CD4-positive, CD25-positive, alpha-beta regulatory T cell (primary cell): ENCODE measurements at regions not wholly inside any gene's neighbourhood (a gene's known extent, or its start where the extent isn't known, plus 50 kb on each side); places are given as distances from the start of the nearest gene placed in this dataset.
"Not testable (repeated sequence)": the region's sequence is repeated elsewhere in the genome, so short reads cannot be mapped to it uniquely, and the experiment has no call there.

ENCODE experiments used
- ATAC-seq, 2 donors: fragments of 150-1000 bp; cut with Tn5 transposase; one replicate each; pipeline ENCODE4 v1.10.0; 2021; ENCODE audit warnings: low read depth in 2 of 2, moderate number of reproducible peaks in 2 of 2, moderate library complexity in 1 of 2
- DNase-seq, 3 donors: peaks; one replicate each; pipeline versions ENCODE4 v3.0.0 to v3.0.0-alpha.2; 2012 to 2022; ENCODE audit warnings: mixed read lengths in 1 of 3
- H3K27ac ChIP-seq: one replicate; pipeline ENCODE4 v1.7.0; 2013; ENCODE audit warnings: mild to moderate bottlenecking, low read length; ENCODE audit not compliant: insufficient read depth, poor library complexity, severe bottlenecking
- H3K27me3 ChIP-seq: one replicate; pipeline ENCODE4 v1.7.0; 2013; ENCODE audit warnings: low read length; ENCODE audit not compliant: control insufficient read depth, insufficient read depth
- H3K36me3 ChIP-seq: one replicate; pipeline ENCODE4 v1.7.0; 2013; ENCODE audit warnings: mild to moderate bottlenecking, low read length, moderate library complexity; ENCODE audit not compliant: control insufficient read depth, insufficient read depth
- H3K4me1 ChIP-seq: 2 replicates; pipeline ENCODE4 v1.7.0; 2013; ENCODE audit warnings: mild to moderate bottlenecking, low read length; ENCODE audit not compliant: insufficient read depth, control insufficient read depth, poor library complexity, severe bottlenecking
- H3K4me3 ChIP-seq: one replicate; pipeline ENCODE4 v1.7.0; 2013; ENCODE audit warnings: low read depth, mild to moderate bottlenecking, low read length, moderate library complexity
- H3K9me3 ChIP-seq, 2 experiments: 1 replicate in 1 of 2; 2 replicates in 1 of 2; pipeline ENCODE4 v1.7.0; 2013; ENCODE audit warnings: low read length in 2 of 2, mild to moderate bottlenecking in 1 of 2, moderate library complexity in 1 of 2; ENCODE audit not compliant: control insufficient read depth in 2 of 2
- H3K27ac Mint-ChIP-seq, 3 donors: one replicate each; pipeline ENCODE4 v1.8.0; 2020 to 2022; ENCODE audit warnings: mild to moderate bottlenecking in 3 of 3, mixed read lengths in 3 of 3, moderate library complexity in 2 of 3
- H3K27me3 Mint-ChIP-seq: one replicate; pipeline ENCODE4 v1.8.0; 2022; ENCODE audit warnings: mild to moderate bottlenecking, mixed read lengths
- H3K36me3 Mint-ChIP-seq: one replicate; pipeline ENCODE4 v1.8.0; 2020; ENCODE audit warnings: mixed read lengths
- H3K4me1 Mint-ChIP-seq, 4 donors: one replicate each; pipeline ENCODE4 v1.8.0; 2020 to 2022; ENCODE audit warnings: mixed read lengths in 4 of 4, mild to moderate bottlenecking in 1 of 4
- H3K4me3 Mint-ChIP-seq, 4 donors: one replicate each; pipeline ENCODE4 v1.8.0; 2020 to 2022; ENCODE audit warnings: mild to moderate bottlenecking in 4 of 4, mixed read lengths in 4 of 4, moderate library complexity in 3 of 4
- H3K9me3 Mint-ChIP-seq, 7 donors: one replicate each; pipeline ENCODE4 v1.8.0; 2020 to 2022; ENCODE audit warnings: mixed read lengths in 7 of 7, mild to moderate bottlenecking in 3 of 7, moderate library complexity in 2 of 7

DNA sequence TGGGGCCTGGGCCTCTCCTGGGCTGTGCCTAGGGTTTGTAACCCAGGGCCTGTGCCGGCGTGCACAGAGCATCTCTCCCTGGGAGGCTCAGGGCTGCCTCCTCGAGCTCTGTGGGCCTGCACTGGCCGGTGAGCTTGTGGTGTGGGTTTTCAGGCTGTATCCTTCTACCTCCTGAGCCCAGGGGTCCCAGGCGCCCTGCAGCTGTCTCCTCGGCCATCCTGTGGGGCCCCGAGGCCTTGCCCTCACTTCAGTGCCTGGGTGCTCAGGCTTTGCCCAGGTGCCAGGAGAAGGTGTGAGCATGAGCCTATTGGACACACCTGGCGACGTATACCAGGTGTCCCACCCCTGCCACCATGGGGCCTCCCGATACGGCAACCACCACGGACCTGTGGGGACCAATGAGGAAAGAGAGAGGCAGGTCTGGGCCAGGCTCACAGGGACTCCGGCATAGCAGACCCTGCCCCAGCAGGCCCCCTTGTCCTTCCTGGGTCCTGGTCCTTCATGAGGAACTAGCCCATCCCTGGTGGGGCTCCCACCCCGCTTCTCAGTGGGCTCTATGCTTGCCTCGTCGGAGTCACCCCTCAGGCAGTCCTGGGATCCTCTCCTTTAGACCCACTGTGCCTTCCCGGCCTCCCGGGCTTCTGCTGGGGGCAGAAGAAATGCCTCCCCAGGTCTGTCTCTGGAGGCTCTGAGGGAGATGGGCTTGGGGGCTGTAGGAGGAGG is 400.2 kb downstream of the TMEM121 start:
- no peaks in the 10 kb centered on the region for H3K27me3 ChIP-seq
- Mint-ChIP-seq H3K4me3 (no peak overlapping the region), H3K27ac (no peak overlapping the region), H3K27me3 (peaks cover 8% of the 10 kb centered on the region), H3K36me3 (no peaks in the 10 kb centered on the region), H3K9me3 (peaks cover 0 to 5% (median 3%) of the 10 kb centered on the region in 7 donors), H3K4me1 (no peaks in the 10 kb centered on the region)
- H3K4me3 ChIP-seq = no peak overlapping the region
- no peaks in the 10 kb centered on the region for H3K9me3 ChIP-seq
- no peaks in the 10 kb centered on the region for H3K36me3 ChIP-seq
- no peaks in the 10 kb centered on the region for H3K4me1 ChIP-seq
- no peak for DNase-seq
- H3K27ac ChIP-seq = no peak overlapping the region
- ATAC-seq = no peak

DNA sequence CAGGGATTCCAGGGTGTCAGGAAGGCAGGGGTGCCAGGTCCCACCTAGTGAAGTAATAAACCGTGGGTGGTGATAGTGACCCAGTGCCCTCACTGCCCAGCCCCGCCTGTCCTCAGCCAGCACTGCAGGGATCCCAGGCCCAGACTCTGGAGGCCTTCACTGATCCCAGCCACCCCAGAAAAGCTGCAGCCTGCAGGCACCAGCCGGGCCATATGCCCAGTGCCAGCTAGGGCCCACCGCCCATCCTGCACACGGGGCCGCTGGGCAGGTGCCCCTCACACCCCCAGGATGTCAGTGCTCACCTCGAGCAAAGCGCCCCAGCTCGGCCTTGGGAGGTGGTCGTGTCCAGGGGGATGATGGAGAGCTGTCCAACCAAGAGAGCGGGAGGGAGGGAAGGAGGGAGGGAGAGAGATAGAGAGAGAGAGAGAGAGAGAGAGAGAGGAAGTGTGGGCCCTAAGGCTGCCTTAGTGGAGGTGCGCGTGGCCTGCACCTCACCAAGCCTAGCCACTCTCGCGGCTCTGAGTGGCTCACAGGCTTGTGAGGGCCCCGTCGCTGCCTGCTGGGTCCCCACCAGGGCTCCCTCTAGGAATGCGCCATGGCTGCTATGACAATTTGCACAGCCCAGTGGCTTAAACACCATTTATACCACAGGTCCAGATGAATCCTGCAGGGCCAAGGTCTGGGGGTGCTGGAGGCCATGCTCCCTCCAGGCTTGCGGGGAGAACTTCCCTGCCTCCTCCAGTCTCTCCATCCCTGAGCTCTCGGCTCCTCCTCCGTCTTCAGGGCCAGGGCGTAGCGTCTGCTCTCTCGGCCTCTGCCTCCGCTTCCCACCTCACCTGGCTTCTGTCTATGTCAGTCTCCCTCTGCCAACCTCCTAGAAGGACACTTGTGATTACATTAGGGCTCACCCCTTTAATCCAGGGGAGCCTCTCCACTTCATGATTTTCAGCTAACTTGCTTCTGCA is 401.0 kb downstream of the TMEM121 start:
- Histone ChIP-seq H3K9me3 (no peaks in the 10 kb centered on the region), H3K36me3 (no peaks in the 10 kb centered on the region), H3K27me3 (peaks cover 6% of the 10 kb centered on the region), H3K27ac (no peak overlapping the region), H3K4me3 (no peak overlapping the region), H3K4me1 (no peaks in the 10 kb centered on the region)
- Mint-ChIP-seq H3K4me1 (peaks cover 0 to 2% (median 0%) of the 10 kb centered on the region in 4 donors), H3K36me3 (no peaks in the 10 kb centered on the region), H3K9me3 (peaks cover 0 to 4% (median 0%) of the 10 kb centered on the region in 7 donors), H3K27me3 (peaks cover 8% of the 10 kb centered on the region), H3K27ac (no peak overlapping the region), H3K4me3 (no peak overlapping the region)
- no peak for ATAC-seq
- DNase-seq = no peak

DNA sequence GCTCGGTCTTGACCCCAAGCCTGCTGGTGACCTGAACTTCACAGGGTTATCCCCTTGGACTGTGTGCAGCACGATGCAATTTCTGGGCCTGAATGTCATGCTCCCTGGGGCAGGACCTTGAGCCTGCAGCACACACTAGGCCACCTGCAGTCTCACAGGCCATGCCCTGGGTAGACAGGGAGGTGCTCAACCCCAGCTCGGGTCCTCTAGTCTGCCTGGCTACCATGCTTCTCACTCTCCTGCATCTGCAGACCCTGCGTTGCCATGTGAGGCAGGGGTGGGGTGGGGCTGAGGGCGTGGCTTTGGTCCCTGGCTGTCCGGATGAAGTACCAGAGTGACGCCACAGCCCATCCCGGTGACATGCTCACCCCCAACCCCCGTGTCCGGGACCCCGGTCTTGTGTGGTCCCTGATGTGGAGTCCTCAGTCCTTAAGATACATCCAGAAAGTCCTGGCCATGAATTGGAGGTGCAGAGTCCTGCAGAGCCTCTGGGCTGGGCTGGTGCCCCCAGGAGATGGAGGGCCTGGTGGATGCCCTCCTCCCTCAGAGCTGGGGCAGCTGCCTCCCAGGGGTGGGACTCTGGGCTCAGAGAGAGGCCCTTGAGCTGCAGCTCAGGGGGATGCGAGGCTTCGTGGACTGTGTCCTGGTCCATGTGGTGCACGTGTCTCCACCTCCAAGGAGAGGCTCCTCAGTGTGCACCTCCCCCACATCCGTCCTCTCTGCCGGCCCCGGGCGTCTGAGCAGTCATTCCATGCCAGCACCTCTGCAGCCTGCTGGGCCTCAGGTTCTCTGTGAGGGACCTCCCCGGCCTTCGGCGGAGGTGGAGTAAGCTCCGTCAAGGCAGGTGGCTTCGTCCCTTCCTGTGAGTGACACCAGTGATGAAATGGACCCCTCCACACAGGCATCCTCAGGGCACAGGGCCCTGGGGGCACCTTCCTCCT is 402.1 kb downstream of the TMEM121 start:
- not testable (repeated sequence) for H3K4me1 Mint-ChIP-seq, H3K27ac Mint-ChIP-seq, H3K9me3 Mint-ChIP-seq, H3K4me3 Mint-ChIP-seq, H3K27me3 ChIP-seq, H3K9me3 ChIP-seq, H3K36me3 ChIP-seq, DNase-seq, H3K4me3 ChIP-seq, H3K4me1 ChIP-seq, H3K36me3 Mint-ChIP-seq, ATAC-seq, H3K27ac ChIP-seq
- H3K27me3 Mint-ChIP-seq = peaks cover 11% of the 10 kb centered on the region

DNA sequence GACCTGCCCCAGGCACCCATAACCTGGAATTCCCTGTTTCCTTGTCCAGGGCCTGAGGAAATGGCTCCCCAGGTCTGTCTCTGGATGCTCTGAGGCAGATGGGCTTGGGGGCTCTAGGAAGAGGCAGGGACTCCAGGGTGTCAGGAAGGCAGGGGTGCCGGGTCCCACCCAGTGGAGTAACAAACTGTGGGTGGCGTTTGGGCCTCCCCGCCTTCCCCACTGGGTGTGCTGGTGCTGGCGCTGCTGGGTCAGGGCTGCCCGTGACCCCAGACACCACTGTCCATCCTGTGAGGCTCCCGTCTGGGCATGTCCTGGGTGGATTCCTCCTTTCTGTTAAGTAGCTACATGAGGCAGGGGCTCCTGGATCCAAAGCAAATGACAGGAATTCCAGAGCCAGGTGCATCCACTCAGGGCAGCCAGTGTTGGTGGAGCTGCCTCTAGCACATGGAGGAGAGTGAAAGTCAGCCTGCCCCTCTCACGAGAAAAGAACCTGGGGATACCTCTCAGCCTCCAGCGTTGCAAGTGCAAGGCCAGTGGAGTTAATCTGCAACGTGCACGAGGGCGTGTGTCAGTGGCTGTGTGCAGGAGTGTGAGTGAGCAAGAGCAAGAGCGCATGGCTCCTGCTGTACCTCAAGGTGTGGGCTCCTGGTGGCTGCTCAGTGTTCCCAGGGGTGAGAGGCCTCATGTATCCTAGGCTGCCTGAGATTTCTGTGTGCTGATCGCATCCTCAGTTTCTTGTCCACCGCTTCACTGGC is 403.1 kb downstream of the TMEM121 start:
- Mint-ChIP-seq H3K4me3 (no peak overlapping the region), H3K4me1 (peaks cover 0 to 2% (median 0%) of the 10 kb centered on the region in 4 donors), H3K9me3 (peaks cover 0 to 8% (median 0%) of the 10 kb centered on the region in 7 donors), H3K27me3 (peaks cover 17% of the 10 kb centered on the region), H3K36me3 (no peaks in the 10 kb centered on the region), H3K27ac (no peak overlapping the region)
- Histone ChIP-seq H3K27ac (no peak overlapping the region), H3K4me1 (no peaks in the 10 kb centered on the region), H3K9me3 (no peaks in the 10 kb centered on the region), H3K4me3 (no peak overlapping the region), H3K36me3 (no peaks in the 10 kb centered on the region), H3K27me3 (peaks cover 6% of the 10 kb centered on the region)
- ATAC-seq (no peak), DNase-seq (no peak)

DNA sequence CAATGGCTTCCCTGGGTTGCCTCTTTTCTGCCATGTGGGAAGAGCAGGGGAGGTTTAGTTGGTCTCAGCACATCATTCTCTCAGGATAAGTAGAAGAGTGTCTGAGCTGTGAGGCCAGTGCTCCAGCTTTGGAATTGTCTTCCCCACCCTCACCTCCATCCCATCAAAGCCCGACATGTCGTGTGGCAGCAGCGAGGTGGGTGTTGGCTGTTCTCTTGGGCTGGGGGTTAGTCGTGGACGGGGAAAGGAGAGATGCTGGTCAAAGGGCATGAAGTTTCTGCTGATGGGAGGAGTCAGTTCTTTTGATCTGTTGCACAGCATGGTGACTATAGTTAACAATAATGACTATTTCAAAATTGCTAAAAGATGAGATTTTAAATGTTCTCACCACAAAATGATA is 404.2 kb downstream of the TMEM121 start:
- ATAC-seq (no peak), DNase-seq (no peak)
- H3K27me3 ChIP-seq = peaks cover 13% of the 10 kb centered on the region
- no peaks in the 10 kb centered on the region for H3K4me1 ChIP-seq
- Mint-ChIP-seq H3K9me3 (peaks cover 0 to 12% (median 6%) of the 10 kb centered on the region in 7 donors), H3K27me3 (peaks cover 26% of the 10 kb centered on the region), H3K4me3 (no peak overlapping the region), H3K27ac (peak overlapping the region in 2 of 3 donors; percentile 9 to 69), H3K36me3 (no peaks in the 10 kb centered on the region), H3K4me1 (peaks cover 0 to 2% (median 0%) of the 10 kb centered on the region in 4 donors)
- H3K4me3 ChIP-seq = no peak overlapping the region
- H3K27ac ChIP-seq = no peak overlapping the region
- H3K9me3 ChIP-seq = peaks cover 0 to 9% of the 10 kb centered on the region in 2 experiments
- H3K36me3 ChIP-seq = no peaks in the 10 kb centered on the region

DNA sequence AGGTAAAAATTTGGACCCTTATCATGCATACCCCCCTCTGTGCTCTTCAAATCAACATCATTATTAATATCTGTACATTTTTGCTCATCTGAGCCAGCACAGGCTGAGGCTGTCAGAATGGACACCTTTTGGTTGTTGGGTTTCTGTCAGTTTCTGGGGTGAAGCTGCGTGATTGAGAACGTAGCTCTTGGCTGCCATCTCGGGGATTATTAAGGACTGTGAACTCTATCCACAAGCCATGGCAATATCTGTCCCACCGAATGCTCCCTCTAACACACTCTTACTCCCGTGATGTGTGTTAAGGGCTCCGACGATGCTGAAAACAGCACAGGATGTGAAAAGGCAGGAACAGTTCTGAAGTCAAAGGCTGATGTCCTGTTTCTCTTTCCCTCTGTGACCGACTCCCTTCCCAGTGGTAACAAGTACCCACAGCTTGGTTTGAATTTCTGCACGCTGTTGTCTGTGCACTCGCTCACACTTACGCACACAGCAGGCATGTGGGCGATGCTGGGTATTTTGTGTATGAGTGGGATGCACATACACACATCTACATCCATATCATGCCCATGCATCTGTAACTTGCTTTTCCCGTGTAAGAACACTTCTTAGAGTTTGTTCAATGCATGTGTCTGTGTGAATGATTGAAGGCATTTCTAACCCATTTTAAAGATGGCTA is 405.6 kb downstream of the TMEM121 start:
- Mint-ChIP-seq H3K36me3 (no peaks in the 10 kb centered on the region), H3K4me3 (no peak overlapping the region), H3K27ac (peak overlapping the region in 1 of 3 donors; percentile 17), H3K9me3 (peaks cover 1 to 17% (median 6%) of the 10 kb centered on the region in 7 donors), H3K27me3 (peaks cover 26% of the 10 kb centered on the region), H3K4me1 (peaks cover 0 to 2% (median 0%) of the 10 kb centered on the region in 4 donors)
- DNase-seq (peak in 2 of 3 donors; percentile 24 to 30), ATAC-seq (peak in 1 of 2 donors; percentile 35)
- Histone ChIP-seq H3K27ac (no peak overlapping the region), H3K36me3 (no peaks in the 10 kb centered on the region), H3K27me3 (peaks cover 13% of the 10 kb centered on the region), H3K9me3 (peaks cover 0 to 9% of the 10 kb centered on the region in 2 experiments), H3K4me1 (no peaks in the 10 kb centered on the region), H3K4me3 (no peak overlapping the region)
